ENCODE measurements at regions not wholly inside any gene's neighbourhood (a gene's known extent, or its start where the extent isn't known, plus 50 kb on each side); places are given as distances from the start of the nearest gene placed in this dataset.

GRCh38 chr6:100084316-100084990, 90.4 kb upstream of the MCHR2 start:
- H3K4me3 ChIP-seq (ENCODE audit: low read depth, low read length), result no peak overlapping the region
- TF ChIP-seq POLR2A (IDR thresholded peaks at IDR 0.05; ENCODE audit: extremely low read depth, insufficient read length) (no peak), MYC (IDR thresholded peaks at IDR 0.05; ENCODE audit: low read depth, low read length) (no peak), CTCF (IDR thresholded peaks at IDR 0.05; ENCODE audit: low read depth, low read length) (no peak), MAX (IDR thresholded peaks at IDR 0.05; ENCODE audit: low read depth, low read length) (no peak)
- no peak for DNase-seq (ENCODE audit: low read depth)

GRCh38 chr6:100078509-100078908, 84.5 kb upstream of the MCHR2 start:
- DNase-seq (ENCODE audit: low read depth), result peak; percentile 30
- no peak for TF ChIP-seq MAX (IDR thresholded peaks at IDR 0.05; ENCODE audit: low read depth, low read length)
- no peak for TF ChIP-seq POLR2A (IDR thresholded peaks at IDR 0.05; ENCODE audit: extremely low read depth, insufficient read length)
- peak; percentile 50 for TF ChIP-seq CTCF (IDR thresholded peaks at IDR 0.05; ENCODE audit: low read depth, low read length)
- TF ChIP-seq MYC (IDR thresholded peaks at IDR 0.05; ENCODE audit: low read depth, low read length), result no peak
- H3K4me3 ChIP-seq (ENCODE audit: low read depth, low read length), result no peak overlapping the region

GRCh38 chr6:100065348-100065747, 71.3 kb upstream of the MCHR2 start:
- no peak overlapping the region for H3K4me3 ChIP-seq (ENCODE audit: low read depth, low read length)
- no peak for DNase-seq (ENCODE audit: low read depth)
- TF ChIP-seq CTCF (IDR thresholded peaks at IDR 0.05; ENCODE audit: low read depth, low read length) (no peak), MAX (IDR thresholded peaks at IDR 0.05; ENCODE audit: low read depth, low read length) (no peak), POLR2A (IDR thresholded peaks at IDR 0.05; ENCODE audit: extremely low read depth, insufficient read length) (no peak), MYC (IDR thresholded peaks at IDR 0.05; ENCODE audit: low read depth, low read length) (no peak)

GRCh38 chr6:100062621-100063020, 68.6 kb upstream of the MCHR2 start:
- no peak overlapping the region for H3K4me3 ChIP-seq (ENCODE audit: low read depth, low read length)
- no peak for TF ChIP-seq MYC (IDR thresholded peaks at IDR 0.05; ENCODE audit: low read depth, low read length)
- TF ChIP-seq POLR2A (IDR thresholded peaks at IDR 0.05; ENCODE audit: extremely low read depth, insufficient read length), result no peak
- no peak for TF ChIP-seq MAX (IDR thresholded peaks at IDR 0.05; ENCODE audit: low read depth, low read length)
- no peak for TF ChIP-seq CTCF (IDR thresholded peaks at IDR 0.05; ENCODE audit: low read depth, low read length)
- no peak for DNase-seq (ENCODE audit: low read depth)

GRCh38 chr6:100057941-100058340, 63.9 kb upstream of the MCHR2 start:
- no peak for DNase-seq (ENCODE audit: low read depth)
- no peak for TF ChIP-seq MYC (IDR thresholded peaks at IDR 0.05; ENCODE audit: low read depth, low read length)
- no peak for TF ChIP-seq MAX (IDR thresholded peaks at IDR 0.05; ENCODE audit: low read depth, low read length)
- no peak for TF ChIP-seq POLR2A (IDR thresholded peaks at IDR 0.05; ENCODE audit: extremely low read depth, insufficient read length)
- no peak for TF ChIP-seq CTCF (IDR thresholded peaks at IDR 0.05; ENCODE audit: low read depth, low read length)
- no peak overlapping the region for H3K4me3 ChIP-seq (ENCODE audit: low read depth, low read length)

Measured in NB4 (cell line).